ENCODE measurements at regions not wholly inside any gene's neighbourhood (a gene's known extent, or its start where the extent isn't known, plus 50 kb on each side); places are given as distances from the start of the nearest gene placed in this dataset.

GRCh38 chr5:86974955-86975354, 292.7 kb upstream of the RASA1 start:
- TF ChIP-seq EZH2 (IDR thresholded peaks at IDR 0.05; ENCODE audit: borderline replicate concordance, low read depth, low read length, severe bottlenecking) (no peak), POLR2A (IDR thresholded peaks at IDR 0.05; ENCODE audit: low read depth, low read length) (no peak), CTCF (IDR thresholded peaks at IDR 0.05; ENCODE audit: extremely low read depth in 1 of 2, insufficient read depth in 1 of 2, low read depth in 1 of 2, low read length in 2 of 2) (no peak), MYC (IDR thresholded peaks at IDR 0.05; ENCODE audit: low read depth, low read length) (no peak), MAX (IDR thresholded peaks at IDR 0.05; ENCODE audit: insufficient read depth, insufficient read length) (no peak), JUN (IDR thresholded peaks at IDR 0.05; ENCODE audit: borderline replicate concordance, insufficient read depth, insufficient read length, low read depth) (no peak), POLR2AphosphoS5 (IDR thresholded peaks at IDR 0.05; ENCODE audit: insufficient read depth, low read depth, low read length) (no peak), GATA2 (IDR thresholded peaks at IDR 0.05; ENCODE audit: insufficient read depth, insufficient read length, low read depth, low read length) (no peak)
